Kidney (tissue), 13 donors: ENCODE measurements at regions not wholly inside any gene's neighbourhood (a gene's known extent, or its start where the extent isn't known, plus 50 kb on each side); places are given as distances from the start of the nearest gene placed in this dataset.

Experiments
- DNase-seq, 5 donors: peaks; one replicate each; pipeline ENCODE4 v3.0.0-alpha.2; 2013 to 2020
- FAIRE-seq: peaks from 2 replicates; lab custom pipeline; 2012; peaks lifted over from hg19 to GRCh38; lab: Jason Lieb, UNC
- H3K27ac ChIP-seq, 2 donors: one replicate each; pipeline ENCODE4 v1.7.0; 2013; ENCODE audit warnings: low read depth in 2 of 2, low read length in 2 of 2, inconsistent platforms in 1 of 2
- H3K27me3 ChIP-seq: one replicate; pipeline ENCODE4 v1.7.1; 2013; ENCODE audit warnings: low read length, inconsistent platforms; ENCODE audit not compliant: control insufficient read depth, insufficient read depth
- H3K36me3 ChIP-seq, 3 donors: one replicate each; pipeline versions ENCODE4 v1.7.0 to v1.7.1; 2013; ENCODE audit warnings: low read length in 3 of 3, control low read depth in 1 of 3, inconsistent platforms in 1 of 3; ENCODE audit not compliant: insufficient read depth in 3 of 3, control insufficient read depth in 2 of 3
- H3K4me1 ChIP-seq, 3 donors: one replicate each; pipeline versions ENCODE4 v1.7.0 to v1.7.1; 2013; ENCODE audit warnings: low read length in 3 of 3, inconsistent platforms in 1 of 3, low read depth in 1 of 3; ENCODE audit not compliant: control insufficient read depth in 2 of 3, insufficient read depth in 2 of 3
- H3K4me3 ChIP-seq, 3 donors: one replicate each; pipeline versions ENCODE4 v1.7.0 to v1.8.1; 2013; ENCODE audit warnings: low read length in 3 of 3, control low read depth in 1 of 3, inconsistent platforms in 1 of 3
- H3K9ac ChIP-seq, 3 donors: one replicate each; pipeline versions ENCODE4 v1.7.0 to v1.7.1; 2013; ENCODE audit warnings: low read length in 3 of 3, control low read depth in 1 of 3, inconsistent platforms in 1 of 3
- H3K9me3 ChIP-seq, 3 donors: one replicate each; pipeline versions ENCODE4 v1.7.0 to v1.7.1; 2013; ENCODE audit warnings: low read length in 3 of 3, control low read depth in 1 of 3, inconsistent platforms in 1 of 3; ENCODE audit not compliant: control insufficient read depth in 2 of 3, insufficient read depth in 1 of 3
- intact Hi-C: fragments of 100-400 bp; cut with DNase I; formaldehyde crosslinking; loops from one replicate; pipeline ENCODE4 v1.11.1; 2022
- TF ChIP-seq, protein P1 (sequence below): IDR thresholded peaks from 3 replicates; pipeline ENCODE4 v1.5.1; 2012; ENCODE audit warnings: mild to moderate bottlenecking, moderate library complexity, borderline replicate concordance; ENCODE audit not compliant: insufficient read depth; ENCODE audit errors: extremely low read depth
- donor health status: control.
- donor health status: control.
- donor health status: control.
- donor health status: control.
- donor health status: control.
- donor health status: DM: yes; HTN: yes; CAD: no.
- donor health status: Normal renal cell carcinoma (clear cell type).

DNA sequence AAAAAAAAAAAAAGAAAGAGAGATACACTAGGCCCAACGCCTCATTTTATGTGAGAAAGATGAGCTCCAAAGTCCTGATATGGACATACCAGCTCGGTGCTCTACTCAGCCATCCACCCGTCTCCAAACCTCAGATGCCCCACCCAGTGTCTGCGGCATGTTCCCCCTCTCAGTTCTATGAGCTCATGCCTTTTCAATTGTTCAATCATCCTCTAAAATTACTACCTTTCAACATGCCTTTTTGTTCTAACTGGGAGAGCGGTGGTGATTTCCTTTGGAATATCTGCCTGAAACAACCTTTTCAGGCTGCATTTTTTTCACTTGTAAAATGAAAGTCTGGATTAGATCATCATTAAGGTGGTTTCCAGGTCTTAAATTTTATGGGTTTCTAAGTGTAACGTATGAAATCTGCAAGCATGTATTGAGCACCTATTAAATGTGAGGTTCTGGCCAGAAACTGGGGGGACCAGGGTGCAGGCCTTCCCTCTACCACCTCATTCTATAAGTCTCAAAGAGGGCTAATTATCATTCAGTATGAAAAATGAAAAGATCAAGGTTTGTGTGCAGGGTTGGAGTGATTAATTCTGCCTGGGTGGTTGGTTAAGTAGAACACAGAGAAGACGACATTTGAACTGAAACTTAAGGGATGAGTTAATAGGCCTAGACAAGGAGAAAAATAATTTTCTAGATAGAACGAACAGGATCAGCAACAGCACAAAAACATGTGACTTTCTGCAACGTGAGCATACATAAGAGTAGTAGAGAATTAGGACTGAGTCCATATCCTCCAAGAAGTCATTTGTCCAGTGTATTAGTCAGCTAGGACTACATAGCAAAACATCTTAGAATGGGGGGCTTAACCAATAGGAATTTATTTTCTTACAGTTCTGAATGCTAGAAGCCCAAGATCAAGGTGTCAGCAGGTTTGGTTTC, 87.4 kb upstream of the GLS start:
- DNase-seq (no peak), FAIRE-seq (no peak)
- Histone ChIP-seq H3K9ac (no peak overlapping the region), H3K9me3 (no peaks in the 10 kb centered on the region), H3K27ac (no peak overlapping the region), H3K36me3 (no peaks in the 10 kb centered on the region), H3K4me3 (no peak overlapping the region), H3K27me3 (no peaks in the 10 kb centered on the region), H3K4me1 (peaks cover 2 to 10% (median 9%) of the 10 kb centered on the region in 3 donors)
- TF ChIP-seq, protein P1, sequence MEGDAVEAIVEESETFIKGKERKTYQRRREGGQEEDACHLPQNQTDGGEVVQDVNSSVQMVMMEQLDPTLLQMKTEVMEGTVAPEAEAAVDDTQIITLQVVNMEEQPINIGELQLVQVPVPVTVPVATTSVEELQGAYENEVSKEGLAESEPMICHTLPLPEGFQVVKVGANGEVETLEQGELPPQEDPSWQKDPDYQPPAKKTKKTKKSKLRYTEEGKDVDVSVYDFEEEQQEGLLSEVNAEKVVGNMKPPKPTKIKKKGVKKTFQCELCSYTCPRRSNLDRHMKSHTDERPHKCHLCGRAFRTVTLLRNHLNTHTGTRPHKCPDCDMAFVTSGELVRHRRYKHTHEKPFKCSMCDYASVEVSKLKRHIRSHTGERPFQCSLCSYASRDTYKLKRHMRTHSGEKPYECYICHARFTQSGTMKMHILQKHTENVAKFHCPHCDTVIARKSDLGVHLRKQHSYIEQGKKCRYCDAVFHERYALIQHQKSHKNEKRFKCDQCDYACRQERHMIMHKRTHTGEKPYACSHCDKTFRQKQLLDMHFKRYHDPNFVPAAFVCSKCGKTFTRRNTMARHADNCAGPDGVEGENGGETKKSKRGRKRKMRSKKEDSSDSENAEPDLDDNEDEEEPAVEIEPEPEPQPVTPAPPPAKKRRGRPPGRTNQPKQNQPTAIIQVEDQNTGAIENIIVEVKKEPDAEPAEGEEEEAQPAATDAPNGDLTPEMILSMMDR, result no peak
- intact Hi-C loops, result no loop called here

DNA sequence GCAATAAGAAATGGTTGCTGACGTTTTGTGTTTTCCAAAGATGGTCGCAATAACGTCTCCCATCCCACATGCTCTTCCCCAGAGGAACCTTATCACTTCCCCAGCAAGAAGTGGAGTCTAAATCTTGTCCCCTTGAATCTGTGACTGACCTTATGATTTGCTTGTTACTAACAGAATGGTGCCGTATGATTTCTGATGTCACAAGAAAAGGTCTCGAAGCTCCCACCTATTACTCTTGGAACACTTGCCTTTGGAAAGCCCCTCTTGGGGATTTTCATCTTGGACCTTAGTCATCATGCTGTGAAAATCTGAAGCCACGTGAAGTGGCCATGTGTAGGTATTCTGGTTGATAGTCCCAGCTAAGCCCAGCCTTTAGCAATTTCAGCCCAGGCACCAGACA, 86.2 kb upstream of the GLS start:
- Histone ChIP-seq H3K4me3 (no peak overlapping the region), H3K9ac (no peak overlapping the region), H3K9me3 (no peaks in the 10 kb centered on the region), H3K27ac (no peak overlapping the region), H3K4me1 (peaks cover 2 to 4% (median 4%) of the 10 kb centered on the region in 3 donors), H3K27me3 (no peaks in the 10 kb centered on the region), H3K36me3 (no peaks in the 10 kb centered on the region)
- TF ChIP-seq, protein P1, result no peak
- no peak for FAIRE-seq
- DNase-seq, result no peak
- intact Hi-C loops, result no loop called here

DNA sequence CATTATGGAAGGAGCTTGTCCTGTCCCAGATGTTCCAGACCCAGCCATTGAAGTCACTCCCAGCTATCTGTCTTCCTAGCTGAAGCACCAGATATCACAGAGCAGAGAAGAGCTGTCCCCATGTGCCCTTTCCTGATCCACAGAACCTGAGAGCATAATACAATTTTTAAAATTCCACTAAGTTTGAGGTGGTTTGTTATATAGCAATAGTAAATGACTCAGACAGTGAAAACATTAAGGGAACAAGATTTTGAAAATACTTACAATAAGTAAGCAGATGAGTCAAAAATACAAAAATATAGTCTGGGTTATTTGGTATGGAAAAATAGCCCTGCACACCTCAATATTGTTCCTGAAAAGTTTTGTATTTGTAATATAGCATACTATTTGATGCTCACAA, 85.8 kb upstream of the GLS start:
- DNase-seq (no peak), FAIRE-seq (no peak)
- Histone ChIP-seq H3K36me3 (no peaks in the 10 kb centered on the region), H3K4me1 (peaks cover 2 to 3% (median 3%) of the 10 kb centered on the region in 3 donors), H3K9me3 (no peaks in the 10 kb centered on the region), H3K9ac (no peak overlapping the region), H3K4me3 (no peak overlapping the region), H3K27me3 (no peaks in the 10 kb centered on the region), H3K27ac (no peak overlapping the region)
- intact Hi-C loops, result no loop called here
- TF ChIP-seq, protein P1, result no peak
